ENCODE measurements at regions not wholly inside any gene's neighbourhood (a gene's known extent, or its start where the extent isn't known, plus 50 kb on each side); places are given as distances from the start of the nearest gene placed in this dataset.

DNA sequence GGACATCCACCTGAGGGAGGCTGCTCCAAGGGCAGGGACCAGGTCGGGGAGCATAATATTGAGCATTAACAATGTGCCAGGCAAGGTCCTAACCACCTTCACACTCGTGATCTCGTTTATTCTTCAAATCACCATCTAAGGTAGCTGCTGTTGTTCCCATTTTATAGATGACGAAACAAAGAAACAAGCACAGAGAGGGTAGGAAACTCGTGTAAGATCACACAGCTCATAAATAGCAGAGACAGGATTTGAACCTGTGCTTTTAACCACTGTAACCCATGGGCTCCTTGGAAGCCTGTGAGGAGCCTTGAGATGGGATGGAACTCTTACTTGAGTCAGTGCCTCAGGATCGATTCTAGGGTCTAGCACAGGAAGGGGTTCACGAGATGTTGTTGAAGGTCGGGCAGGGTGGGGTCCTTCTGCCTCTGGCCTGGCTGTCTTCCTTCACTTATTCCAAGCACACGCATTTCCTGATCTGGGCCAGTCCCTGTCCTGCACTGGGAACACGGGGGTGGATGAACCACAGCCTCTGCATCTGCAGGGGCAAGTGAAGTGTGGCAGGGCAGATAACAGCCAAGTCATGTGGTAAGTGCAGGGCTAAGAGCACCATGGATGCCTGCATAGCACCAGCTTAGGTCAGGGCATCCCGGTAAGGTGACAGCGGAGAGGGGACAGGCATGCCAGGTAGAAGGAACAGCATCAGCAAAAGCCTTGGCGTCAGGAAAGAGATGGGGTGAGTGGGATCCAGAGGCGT, 188.1 kb downstream of the MELK start:
- no peak overlapping the region for H3K4me3 ChIP-seq (ENCODE audit: low read length)
- no peaks in the 10 kb centered on the region for H3K79me2 ChIP-seq (ENCODE audit: control insufficient read depth, low read length)
- no peak overlapping the region for H3K27ac ChIP-seq (ENCODE audit: low read depth, low read length)
- H4K20me1 ChIP-seq (ENCODE audit: control insufficient read depth, insufficient read depth, low read depth, low read length) = no peaks in the 10 kb centered on the region
- peaks cover 10% of the 10 kb centered on the region for H3F3A ChIP-seq (ENCODE audit: control insufficient read depth, insufficient read depth)
- no peaks in the 10 kb centered on the region for H3K9me3 ChIP-seq (ENCODE audit: control insufficient read depth, insufficient read depth, low read length)
- H3K4me2 ChIP-seq (ENCODE audit: low read length) = no peak overlapping the region
- H3K4me1 ChIP-seq (ENCODE audit: control insufficient read depth, low read length) = peaks cover 26% of the 10 kb centered on the region
- H3K9me2 ChIP-seq (replicated peaks; ENCODE audit: control insufficient read depth, low read length) = no peaks in the 10 kb centered on the region
- H3K27me3 ChIP-seq (ENCODE audit: control insufficient read depth, low read length) = peaks cover 42% of the 10 kb centered on the region
- TF ChIP-seq, protein P1, sequence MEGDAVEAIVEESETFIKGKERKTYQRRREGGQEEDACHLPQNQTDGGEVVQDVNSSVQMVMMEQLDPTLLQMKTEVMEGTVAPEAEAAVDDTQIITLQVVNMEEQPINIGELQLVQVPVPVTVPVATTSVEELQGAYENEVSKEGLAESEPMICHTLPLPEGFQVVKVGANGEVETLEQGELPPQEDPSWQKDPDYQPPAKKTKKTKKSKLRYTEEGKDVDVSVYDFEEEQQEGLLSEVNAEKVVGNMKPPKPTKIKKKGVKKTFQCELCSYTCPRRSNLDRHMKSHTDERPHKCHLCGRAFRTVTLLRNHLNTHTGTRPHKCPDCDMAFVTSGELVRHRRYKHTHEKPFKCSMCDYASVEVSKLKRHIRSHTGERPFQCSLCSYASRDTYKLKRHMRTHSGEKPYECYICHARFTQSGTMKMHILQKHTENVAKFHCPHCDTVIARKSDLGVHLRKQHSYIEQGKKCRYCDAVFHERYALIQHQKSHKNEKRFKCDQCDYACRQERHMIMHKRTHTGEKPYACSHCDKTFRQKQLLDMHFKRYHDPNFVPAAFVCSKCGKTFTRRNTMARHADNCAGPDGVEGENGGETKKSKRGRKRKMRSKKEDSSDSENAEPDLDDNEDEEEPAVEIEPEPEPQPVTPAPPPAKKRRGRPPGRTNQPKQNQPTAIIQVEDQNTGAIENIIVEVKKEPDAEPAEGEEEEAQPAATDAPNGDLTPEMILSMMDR (IDR thresholded peaks at IDR 0.05; ENCODE audit: low read depth, low read length, poor library complexity, severe bottlenecking) = no peak
- TF ChIP-seq EZH2phosphoT487 (IDR thresholded peaks at IDR 0.05; ENCODE audit: borderline replicate concordance, low read length) = no peak
- no peaks in the 10 kb centered on the region for H3K36me3 ChIP-seq (ENCODE audit: control insufficient read depth, low read length)

DNA sequence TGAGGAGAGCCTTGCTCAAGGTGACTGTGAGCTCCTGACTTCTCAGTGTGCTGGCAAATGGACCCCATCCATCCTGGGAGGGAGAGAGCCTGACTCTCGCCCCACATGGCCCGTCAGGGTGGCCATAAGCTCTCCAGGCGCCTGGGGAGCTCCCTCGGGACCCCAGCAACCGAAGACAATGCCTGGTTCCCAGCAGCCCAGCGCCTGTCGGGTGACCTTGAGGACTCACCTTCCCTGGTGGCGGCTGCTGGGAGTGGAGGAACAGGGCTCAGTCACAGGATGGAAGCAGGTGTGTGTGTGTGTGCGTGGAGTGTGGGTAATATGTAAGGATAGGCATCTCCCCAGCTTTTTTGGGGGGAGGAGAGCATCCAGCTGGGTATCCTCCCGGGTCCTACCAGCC, 190.3 kb downstream of the MELK start:
- Histone ChIP-seq H3K27me3 (ENCODE audit: control insufficient read depth, low read length) (peaks cover 25% of the 10 kb centered on the region), H3K4me2 (ENCODE audit: low read length) (no peak overlapping the region), H3K36me3 (ENCODE audit: control insufficient read depth, low read length) (no peaks in the 10 kb centered on the region)

DNA sequence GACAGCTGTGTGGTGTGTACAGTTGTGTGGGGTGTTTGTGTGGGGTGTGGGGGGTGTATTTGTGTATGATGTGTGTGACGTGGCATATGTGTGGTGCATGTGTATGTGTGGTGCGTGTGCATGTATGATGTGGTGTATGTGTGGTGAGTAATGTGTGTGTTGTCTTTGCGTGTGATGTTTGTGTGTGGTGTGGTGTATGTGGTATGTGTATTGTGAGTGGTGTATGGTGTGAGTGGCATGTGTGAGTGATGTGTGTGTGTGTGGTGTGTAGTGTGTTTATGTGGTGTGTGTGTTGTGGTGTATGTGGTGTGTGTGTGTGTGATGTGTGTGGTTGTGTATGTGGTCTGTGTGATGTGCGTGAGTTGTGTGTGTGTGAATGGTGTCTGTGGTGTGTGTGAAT, 191.1 kb downstream of the MELK start:
- H3K79me2 ChIP-seq (ENCODE audit: control insufficient read depth, low read length) = no peaks in the 10 kb centered on the region
- no peaks in the 10 kb centered on the region for H4K20me1 ChIP-seq (ENCODE audit: control insufficient read depth, insufficient read depth, low read depth, low read length)
- H3K9me3 ChIP-seq (ENCODE audit: control insufficient read depth, insufficient read depth, low read length) = no peaks in the 10 kb centered on the region
- no peaks in the 10 kb centered on the region for H3K9me2 ChIP-seq (replicated peaks; ENCODE audit: control insufficient read depth, low read length)
- TF ChIP-seq, protein P1 (IDR thresholded peaks at IDR 0.05; ENCODE audit: low read depth, low read length, poor library complexity, severe bottlenecking) = no peak
- TF ChIP-seq EZH2phosphoT487 (IDR thresholded peaks at IDR 0.05; ENCODE audit: borderline replicate concordance, low read length) = no peak
- H3K36me3 ChIP-seq (ENCODE audit: control insufficient read depth, low read length) = no peaks in the 10 kb centered on the region
- no peak overlapping the region for H3K4me3 ChIP-seq (ENCODE audit: low read length)
- no peak overlapping the region for H3K4me2 ChIP-seq (ENCODE audit: low read length)
- peaks cover 25% of the 10 kb centered on the region for H3K27me3 ChIP-seq (ENCODE audit: control insufficient read depth, low read length)
- peaks cover 10% of the 10 kb centered on the region for H3F3A ChIP-seq (ENCODE audit: control insufficient read depth, insufficient read depth)
- H3K27ac ChIP-seq (ENCODE audit: low read depth, low read length) = no peak overlapping the region
- peaks cover 20% of the 10 kb centered on the region for H3K4me1 ChIP-seq (ENCODE audit: control insufficient read depth, low read length)

More for the DNA sequence above, 190.3 kb downstream of the MELK start:
- H3K4me1 ChIP-seq (ENCODE audit: control insufficient read depth, low read length) = peaks cover 20% of the 10 kb centered on the region
- H4K20me1 ChIP-seq (ENCODE audit: control insufficient read depth, insufficient read depth, low read depth, low read length) = no peaks in the 10 kb centered on the region
- H3F3A ChIP-seq (ENCODE audit: control insufficient read depth, insufficient read depth) = peaks cover 10% of the 10 kb centered on the region
- TF ChIP-seq, protein P1 (IDR thresholded peaks at IDR 0.05; ENCODE audit: low read depth, low read length, poor library complexity, severe bottlenecking) = no peak
- no peak for TF ChIP-seq EZH2phosphoT487 (IDR thresholded peaks at IDR 0.05; ENCODE audit: borderline replicate concordance, low read length)
- H3K9me2 ChIP-seq (replicated peaks; ENCODE audit: control insufficient read depth, low read length) = no peaks in the 10 kb centered on the region
- H3K79me2 ChIP-seq (ENCODE audit: control insufficient read depth, low read length) = no peaks in the 10 kb centered on the region
- no peaks in the 10 kb centered on the region for H3K9me3 ChIP-seq (ENCODE audit: control insufficient read depth, insufficient read depth, low read length)
- no peak overlapping the region for H3K4me3 ChIP-seq (ENCODE audit: low read length)
- H3K27ac ChIP-seq (ENCODE audit: low read depth, low read length) = no peak overlapping the region

Measured in DOHH2 (cell line).